GM12891 (cell line): ENCODE measurements at regions not wholly inside any gene's neighbourhood (a gene's known extent, or its start where the extent isn't known, plus 50 kb on each side); places are given as distances from the start of the nearest gene placed in this dataset.

ENCODE experiments used
- POLR2AphosphoS5 ChIP-seq: IDR thresholded peaks from 2 replicates; pipeline ENCODE4 v1.6.1; 2011; ENCODE audit warnings: low read depth, low read length, control low read depth
- TAF1 ChIP-seq: IDR thresholded peaks from 2 replicates; pipeline ENCODE4 v1.6.1; 2011; ENCODE audit warnings: low read depth, low read length, control low read depth

- no peak for TF ChIP-seq TAF1
- TF ChIP-seq POLR2AphosphoS5 = no peak
Observed at GRCh38 chr5:3786165-3786564, 190.5 kb downstream of the IRX1 start.
